CD4-positive, alpha-beta T cell treated with Interleukin-6 at 100 ng/mL for 8 hours (primary cell): ENCODE measurements at regions not wholly inside any gene's neighbourhood (a gene's known extent, or its start where the extent isn't known, plus 50 kb on each side); places are given as distances from the start of the nearest gene placed in this dataset.

Experiments
- DNase-seq: peaks from one replicate; pipeline ENCODE4 v3.0.0-alpha.2; 2020; ENCODE audit warnings: mixed read lengths, low spot score

GRCh38 chr13:22092791-22093560, 422.1 kb downstream of the FGF9 start:
- no peak for DNase-seq

GRCh38 chr13:22095794-22096193, 424.9 kb downstream of the FGF9 start:
- DNase-seq: no peak

GRCh38 chr13:22099585-22099984, 428.7 kb downstream of the FGF9 start:
- DNase-seq: no peak

GRCh38 chr13:22102271-22102670, 431.4 kb downstream of the FGF9 start:
- DNase-seq: no peak

GRCh38 chr13:22103046-22104027, 432.5 kb downstream of the FGF9 start:
- DNase-seq: no peak

GRCh38 chr13:22106058-22106457, 435.2 kb downstream of the FGF9 start:
- DNase-seq: no peak

GRCh38 chr13:22107549-22107948, 436.7 kb downstream of the FGF9 start:
- peak; percentile 15 for DNase-seq

- no peak for DNase-seq
Observed at GRCh38 chr13:22108283-22108942, 437.5 kb downstream of the FGF9 start.

GRCh38 chr13:22108979-22109378, 438.1 kb downstream of the FGF9 start:
- no peak for DNase-seq

GRCh38 chr13:22110368-22110767, 439.5 kb downstream of the FGF9 start:
- no peak for DNase-seq

- DNase-seq: no peak
Observed at GRCh38 chr13:22111152-22111783, 440.4 kb downstream of the FGF9 start.

- DNase-seq: no peak
Observed at GRCh38 chr13:22111961-22112360, 441.1 kb downstream of the FGF9 start.

GRCh38 chr13:22112956-22113745, 442.3 kb downstream of the FGF9 start:
- no peak for DNase-seq

- peak; percentile 53 for DNase-seq
Observed at GRCh38 chr13:22114630-22115311, 443.9 kb downstream of the FGF9 start.

- no peak for DNase-seq
Observed at GRCh38 chr13:22118158-22118557, 447.3 kb downstream of the FGF9 start.

- no peak for DNase-seq
Observed at GRCh38 chr13:22120646-22121045, 449.8 kb downstream of the FGF9 start.

GRCh38 chr13:22121146-22121739, 450.4 kb downstream of the FGF9 start:
- DNase-seq: no peak

- no peak for DNase-seq
Observed at GRCh38 chr13:22126433-22127021, 455.7 kb downstream of the FGF9 start.

GRCh38 chr13:22127277-22128164, 456.6 kb downstream of the FGF9 start:
- no peak for DNase-seq
